Type B pancreatic cell (in vitro differentiated cells): ENCODE measurements at regions not wholly inside any gene's neighbourhood (a gene's known extent, or its start where the extent isn't known, plus 50 kb on each side); places are given as distances from the start of the nearest gene placed in this dataset.

Experiments used
- DNase-seq: peaks from one replicate; pipeline ENCODE4 v3.0.0; 2021; ENCODE audit warnings: mixed read lengths; ENCODE audit not compliant: unreplicated experiment; ENCODE audit errors: extremely low spot score
- H3K27ac Mint-ChIP-seq: 2 replicates; pipeline ENCODE4 v1.8.0; 2021; ENCODE audit warnings: mild to moderate bottlenecking, mixed read lengths
- H3K27me3 Mint-ChIP-seq: 2 replicates; pipeline ENCODE4 v1.8.0; 2021; ENCODE audit warnings: mixed read lengths
- H3K36me3 Mint-ChIP-seq: 2 replicates; pipeline ENCODE4 v1.8.0; 2021; ENCODE audit warnings: mixed read lengths
- H3K4me1 Mint-ChIP-seq: one replicate; pipeline ENCODE4 v1.8.0; 2021; ENCODE audit warnings: mixed read lengths; ENCODE audit not compliant: unreplicated experiment
- H3K4me3 Mint-ChIP-seq: 2 replicates; pipeline ENCODE4 v1.8.0; 2021; ENCODE audit warnings: mild to moderate bottlenecking, mixed read lengths
- H3K9me3 Mint-ChIP-seq: 2 replicates; pipeline ENCODE4 v1.8.0; 2021; ENCODE audit warnings: mixed read lengths
- TF ChIP-seq, protein P1 (sequence below): fragments of 200-600 bp; sonication (generic); conservative IDR thresholded peaks from 2 replicates; pipeline ENCODE4 v1.5.0; 2021; ENCODE audit warnings: antibody characterized with exemption, mild to moderate bottlenecking

DNA sequence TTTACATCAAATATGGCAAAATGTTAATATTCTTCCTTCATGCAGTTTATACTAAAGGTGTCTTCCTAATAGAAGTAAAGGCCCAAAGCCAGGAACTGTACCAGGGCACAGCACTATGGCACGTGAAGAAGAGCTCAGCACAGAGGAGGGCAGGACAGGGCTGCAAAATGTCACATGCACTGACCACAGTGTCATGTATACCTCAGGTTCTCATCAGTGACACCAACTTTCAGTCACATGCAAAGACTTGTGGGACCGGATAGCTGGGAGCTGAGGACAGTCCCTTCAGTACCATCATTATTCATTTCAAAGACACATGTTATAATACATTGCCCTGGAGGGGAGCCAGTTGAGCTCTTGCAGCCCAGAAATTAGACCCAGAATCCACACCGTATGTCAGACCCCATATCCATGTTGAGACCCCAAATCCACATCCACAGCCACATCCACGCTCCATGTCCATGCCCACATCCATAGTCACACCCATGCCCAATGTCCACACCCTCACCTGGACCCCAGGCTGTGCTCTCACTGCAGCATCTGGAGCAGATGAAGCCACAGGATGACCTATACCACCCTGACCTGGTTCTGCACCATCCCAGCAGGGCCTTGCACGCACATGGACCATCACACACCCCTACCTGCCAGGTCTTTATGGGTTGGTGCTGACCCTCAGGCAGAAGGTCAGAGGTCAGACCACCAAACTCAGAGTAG is 111.8 kb downstream of the TUBA3C start:
- Mint-ChIP-seq H3K4me1 (no peaks in the 10 kb centered on the region), H3K27me3 (no peaks in the 10 kb centered on the region), H3K36me3 (peaks cover 4% of the 10 kb centered on the region), H3K27ac (no peak overlapping the region), H3K4me3 (no peak overlapping the region), H3K9me3 (peaks cover 6% of the 10 kb centered on the region)
- TF ChIP-seq, protein P1, sequence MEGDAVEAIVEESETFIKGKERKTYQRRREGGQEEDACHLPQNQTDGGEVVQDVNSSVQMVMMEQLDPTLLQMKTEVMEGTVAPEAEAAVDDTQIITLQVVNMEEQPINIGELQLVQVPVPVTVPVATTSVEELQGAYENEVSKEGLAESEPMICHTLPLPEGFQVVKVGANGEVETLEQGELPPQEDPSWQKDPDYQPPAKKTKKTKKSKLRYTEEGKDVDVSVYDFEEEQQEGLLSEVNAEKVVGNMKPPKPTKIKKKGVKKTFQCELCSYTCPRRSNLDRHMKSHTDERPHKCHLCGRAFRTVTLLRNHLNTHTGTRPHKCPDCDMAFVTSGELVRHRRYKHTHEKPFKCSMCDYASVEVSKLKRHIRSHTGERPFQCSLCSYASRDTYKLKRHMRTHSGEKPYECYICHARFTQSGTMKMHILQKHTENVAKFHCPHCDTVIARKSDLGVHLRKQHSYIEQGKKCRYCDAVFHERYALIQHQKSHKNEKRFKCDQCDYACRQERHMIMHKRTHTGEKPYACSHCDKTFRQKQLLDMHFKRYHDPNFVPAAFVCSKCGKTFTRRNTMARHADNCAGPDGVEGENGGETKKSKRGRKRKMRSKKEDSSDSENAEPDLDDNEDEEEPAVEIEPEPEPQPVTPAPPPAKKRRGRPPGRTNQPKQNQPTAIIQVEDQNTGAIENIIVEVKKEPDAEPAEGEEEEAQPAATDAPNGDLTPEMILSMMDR, result no peak
- no peak for DNase-seq

DNA sequence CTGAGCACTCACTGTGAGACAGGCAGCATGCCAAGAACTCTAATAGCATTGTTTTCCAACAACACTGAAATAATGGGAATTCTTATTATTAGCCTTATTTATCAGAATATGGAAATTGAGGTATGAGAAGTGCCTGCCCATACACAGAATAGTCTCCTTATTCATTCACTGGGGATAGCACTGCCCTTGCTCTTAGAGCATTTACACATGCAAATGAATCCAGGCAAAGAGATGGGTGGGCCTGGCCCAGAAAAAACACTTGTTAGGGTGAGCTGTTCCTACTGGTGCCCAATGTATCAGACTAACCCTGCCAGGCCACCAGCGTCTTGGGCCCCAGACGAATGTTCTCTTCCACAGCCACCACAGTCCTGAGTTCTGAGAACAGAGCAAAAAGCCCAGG is 112.9 kb downstream of the TUBA3C start:
- no peaks in the 10 kb centered on the region for H3K36me3 Mint-ChIP-seq
- H3K27ac Mint-ChIP-seq, result no peak overlapping the region
- peaks cover 5% of the 10 kb centered on the region for H3K9me3 Mint-ChIP-seq
- DNase-seq, result no peak
- TF ChIP-seq, protein P1, result no peak
- H3K4me3 Mint-ChIP-seq, result no peak overlapping the region
- H3K27me3 Mint-ChIP-seq, result no peaks in the 10 kb centered on the region
- no peaks in the 10 kb centered on the region for H3K4me1 Mint-ChIP-seq

DNA sequence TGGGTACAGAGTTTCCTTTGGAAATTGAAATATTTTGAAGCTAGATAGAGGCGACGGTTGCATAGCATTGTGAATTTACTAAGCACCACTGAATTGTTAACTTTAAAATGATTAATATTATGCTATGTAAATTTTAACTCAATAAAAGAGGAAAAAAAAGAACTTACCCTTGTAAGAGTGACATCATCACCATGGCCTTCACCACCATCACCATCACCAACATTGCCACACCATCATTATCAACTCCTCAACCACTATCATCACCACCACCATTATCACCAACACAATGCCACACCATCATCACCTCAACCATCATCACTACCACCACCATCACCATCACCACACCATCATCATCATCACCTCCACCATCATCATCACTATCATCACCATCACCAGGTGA is 113.9 kb downstream of the TUBA3C start:
- Mint-ChIP-seq H3K36me3 (no peaks in the 10 kb centered on the region), H3K27ac (no peak overlapping the region), H3K4me1 (no peaks in the 10 kb centered on the region), H3K9me3 (peaks cover 5% of the 10 kb centered on the region), H3K27me3 (no peaks in the 10 kb centered on the region), H3K4me3 (no peak overlapping the region)
- TF ChIP-seq, protein P1, result no peak
- DNase-seq, result no peak

DNA sequence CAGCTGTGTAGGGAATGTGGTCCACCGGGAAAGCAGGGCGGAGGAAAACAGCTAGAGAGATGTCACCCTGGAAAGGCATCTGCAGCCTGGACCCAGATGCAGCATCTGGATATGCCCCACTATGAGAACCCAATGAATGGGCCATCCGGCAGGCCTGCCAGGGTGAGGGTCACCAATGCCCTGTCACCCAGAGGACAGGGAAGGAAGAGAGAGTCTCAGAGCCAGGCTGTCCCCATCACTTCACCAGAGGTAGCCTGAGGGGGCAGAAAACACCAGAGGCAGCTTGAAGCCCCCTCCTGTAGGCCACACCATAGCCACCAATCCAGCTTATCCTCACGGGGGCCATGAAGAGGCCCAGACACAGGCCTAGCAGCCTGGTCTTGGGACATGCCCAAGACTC is 118.8 kb downstream of the TUBA3C start:
- Mint-ChIP-seq H3K36me3 (no peaks in the 10 kb centered on the region), H3K9me3 (peaks cover 5% of the 10 kb centered on the region), H3K4me3 (no peak overlapping the region), H3K27ac (no peak overlapping the region), H3K4me1 (no peaks in the 10 kb centered on the region), H3K27me3 (no peaks in the 10 kb centered on the region)
- TF ChIP-seq, protein P1, result no peak
- DNase-seq, result no peak

DNA sequence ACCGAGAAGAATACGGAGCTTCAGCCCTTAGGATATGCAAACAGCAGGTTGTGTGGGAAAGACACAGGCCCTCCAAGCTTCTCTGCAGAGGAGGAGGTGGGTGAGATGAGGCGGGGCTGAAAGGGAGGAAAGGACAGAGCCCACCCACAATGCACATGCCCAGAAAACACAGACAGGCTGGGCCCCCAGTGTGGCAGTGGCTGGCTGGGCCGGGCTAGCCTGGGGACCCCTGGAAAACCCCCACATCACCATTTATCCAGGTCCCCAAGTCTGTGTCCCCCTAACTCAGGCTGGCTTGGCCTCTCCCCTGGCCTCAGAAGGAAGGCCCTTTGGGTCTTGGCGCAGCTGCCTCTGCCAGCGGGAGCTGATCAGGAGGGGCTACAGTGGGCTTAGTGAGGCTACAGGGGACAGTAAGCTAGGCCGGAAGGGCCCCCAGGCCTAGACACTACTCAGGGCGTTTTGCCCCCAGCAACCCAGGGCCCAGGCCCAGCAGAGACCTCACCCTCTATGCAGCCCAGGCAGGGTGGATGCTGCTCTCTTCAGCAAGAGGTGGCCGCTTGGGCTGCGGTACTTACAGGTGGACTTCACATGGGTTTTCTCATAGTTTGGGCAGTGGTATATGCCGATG is 119.5 kb downstream of the TUBA3C start:
- no peak for DNase-seq
- Mint-ChIP-seq H3K27me3 (no peaks in the 10 kb centered on the region), H3K9me3 (peaks cover 5% of the 10 kb centered on the region), H3K4me1 (no peaks in the 10 kb centered on the region), H3K27ac (no peak overlapping the region), H3K36me3 (no peaks in the 10 kb centered on the region), H3K4me3 (no peak overlapping the region)
- TF ChIP-seq, protein P1, result no peak
